Thyroid gland (tissue), 4 donors: ENCODE measurements at regions not wholly inside any gene's neighbourhood (a gene's known extent, or its start where the extent isn't known, plus 50 kb on each side); places are given as distances from the start of the nearest gene placed in this dataset.

Experiments used
- POLR2A ChIP-seq, 2 donors: fragments of 450-650 bp; IDR thresholded peaks; one replicate each; pipeline ENCODE4 v1.6.1; 2017; ENCODE audit warnings: antibody characterized with exemption in 2 of 2, mild to moderate bottlenecking in 2 of 2, moderate library complexity in 1 of 2
- TF ChIP-seq, protein P1 (sequence below), 6 experiments: fragments of 200-600 bp in 3 of 6; fragments of 450-650 bp in 3 of 6; sonication (generic) in 3 of 6; IDR thresholded peaks; one replicate each; pipeline ENCODE4 v1.5.1; 2016 to 2019; ENCODE audit warnings: antibody characterized with exemption in 6 of 6, mild to moderate bottlenecking in 2 of 6, inconsistent platforms in 1 of 6, moderate library complexity in 1 of 6

DNA sequence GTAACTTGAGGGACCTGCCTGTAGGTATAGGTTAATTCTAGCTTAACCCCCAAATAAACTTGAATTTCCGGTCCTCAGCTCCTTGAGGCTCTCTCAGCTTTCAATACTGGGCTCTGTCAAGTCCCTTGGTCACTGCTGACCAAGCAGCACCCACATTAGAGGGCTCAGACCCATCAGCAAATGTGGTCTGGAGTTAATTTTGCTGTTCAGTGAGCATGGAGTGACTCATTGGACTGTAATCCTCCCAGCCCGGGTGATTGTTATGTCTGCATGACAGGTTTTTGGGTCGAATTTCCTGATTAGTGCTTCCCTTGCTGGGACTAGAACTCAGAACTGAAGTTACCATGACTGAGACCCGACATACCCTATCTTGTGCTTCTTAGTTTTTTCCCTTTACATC is 130.6 kb downstream of the URB2 start:
- TF ChIP-seq, protein P1, sequence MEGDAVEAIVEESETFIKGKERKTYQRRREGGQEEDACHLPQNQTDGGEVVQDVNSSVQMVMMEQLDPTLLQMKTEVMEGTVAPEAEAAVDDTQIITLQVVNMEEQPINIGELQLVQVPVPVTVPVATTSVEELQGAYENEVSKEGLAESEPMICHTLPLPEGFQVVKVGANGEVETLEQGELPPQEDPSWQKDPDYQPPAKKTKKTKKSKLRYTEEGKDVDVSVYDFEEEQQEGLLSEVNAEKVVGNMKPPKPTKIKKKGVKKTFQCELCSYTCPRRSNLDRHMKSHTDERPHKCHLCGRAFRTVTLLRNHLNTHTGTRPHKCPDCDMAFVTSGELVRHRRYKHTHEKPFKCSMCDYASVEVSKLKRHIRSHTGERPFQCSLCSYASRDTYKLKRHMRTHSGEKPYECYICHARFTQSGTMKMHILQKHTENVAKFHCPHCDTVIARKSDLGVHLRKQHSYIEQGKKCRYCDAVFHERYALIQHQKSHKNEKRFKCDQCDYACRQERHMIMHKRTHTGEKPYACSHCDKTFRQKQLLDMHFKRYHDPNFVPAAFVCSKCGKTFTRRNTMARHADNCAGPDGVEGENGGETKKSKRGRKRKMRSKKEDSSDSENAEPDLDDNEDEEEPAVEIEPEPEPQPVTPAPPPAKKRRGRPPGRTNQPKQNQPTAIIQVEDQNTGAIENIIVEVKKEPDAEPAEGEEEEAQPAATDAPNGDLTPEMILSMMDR (IDR thresholded peaks at IDR 0.05), result no peak
- no peak for TF ChIP-seq POLR2A (IDR thresholded peaks at IDR 0.05)
